NCI-H446 treated with DMSO at 0.1 percent for 48 hours (cell line): ENCODE measurements at regions not wholly inside any gene's neighbourhood (a gene's known extent, or its start where the extent isn't known, plus 50 kb on each side); places are given as distances from the start of the nearest gene placed in this dataset.

Experiments
- DNase-seq: peaks from one replicate; lab custom pipeline; 2025; lab: John Stamatoyannopoulos, UW

GRCh38 chr14:34040766-34041165 is 89.9 kb upstream of the EGLN3 start:
- no peak for DNase-seq

DNA sequence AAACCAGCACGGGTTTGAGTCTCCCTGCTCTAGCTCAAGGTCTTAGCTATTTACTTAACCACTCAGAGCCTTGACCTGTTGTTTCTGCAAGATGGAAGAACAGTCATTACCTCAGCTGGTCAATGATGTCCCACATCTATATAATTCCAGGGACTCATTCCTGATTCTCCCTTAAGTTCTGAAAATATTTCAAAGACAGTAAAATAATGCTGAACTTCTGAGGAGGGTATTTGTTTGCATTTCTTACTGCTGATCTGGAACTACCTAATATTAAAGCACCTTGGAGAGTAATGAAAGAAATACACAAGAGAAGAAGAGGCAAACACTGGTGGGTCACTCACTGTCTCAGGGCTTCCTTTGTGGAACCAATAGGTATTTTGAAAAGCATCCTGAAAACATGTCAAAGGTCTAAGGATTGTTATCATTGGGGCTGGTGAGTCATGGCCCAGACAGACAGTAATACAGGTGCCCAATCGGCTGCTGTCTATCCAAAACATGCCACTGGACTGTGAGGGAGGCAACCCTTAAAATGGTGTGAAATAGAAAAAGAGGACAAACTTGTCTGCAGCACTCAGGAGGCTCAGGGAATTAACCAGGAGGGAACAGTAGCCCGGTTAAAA is 88.7 kb upstream of the EGLN3 start:
- no peak for DNase-seq

DNA sequence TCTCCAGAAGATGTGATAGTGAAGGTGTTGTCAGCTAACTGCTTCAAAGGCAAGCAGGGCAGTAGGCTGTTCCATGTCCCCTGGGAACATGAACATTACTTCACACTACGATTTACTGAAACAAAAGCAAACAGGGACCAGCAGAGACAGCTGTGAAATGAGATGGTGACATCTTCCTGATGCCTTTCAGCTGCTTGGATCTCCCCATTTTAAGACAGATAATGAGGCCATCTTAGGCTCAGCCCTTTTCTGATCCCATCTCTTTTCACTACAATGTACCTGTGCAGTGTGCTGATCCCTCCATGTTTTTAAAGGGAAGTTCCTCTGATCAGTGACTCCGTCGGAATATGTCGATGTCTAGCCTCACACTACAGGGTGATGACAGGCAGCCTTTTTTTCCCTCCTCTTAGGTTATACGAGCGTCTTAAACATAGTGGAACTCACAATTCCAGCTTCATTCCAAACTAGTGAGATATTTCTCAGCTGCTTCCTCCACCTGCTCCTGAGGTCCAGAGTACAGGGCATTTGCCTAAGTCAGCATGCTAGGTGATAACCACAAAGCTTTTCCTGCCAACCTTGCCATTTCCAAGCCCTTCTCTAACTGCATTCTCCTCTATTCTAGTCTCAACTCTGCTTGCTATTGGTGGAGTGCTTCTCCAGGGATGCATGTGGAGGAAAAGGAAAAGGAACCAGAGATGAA is 87.6 kb upstream of the EGLN3 start:
- no peak for DNase-seq

GRCh38 chr14:34036319-34036766 is 85.5 kb upstream of the EGLN3 start:
- DNase-seq, result no peak

DNA sequence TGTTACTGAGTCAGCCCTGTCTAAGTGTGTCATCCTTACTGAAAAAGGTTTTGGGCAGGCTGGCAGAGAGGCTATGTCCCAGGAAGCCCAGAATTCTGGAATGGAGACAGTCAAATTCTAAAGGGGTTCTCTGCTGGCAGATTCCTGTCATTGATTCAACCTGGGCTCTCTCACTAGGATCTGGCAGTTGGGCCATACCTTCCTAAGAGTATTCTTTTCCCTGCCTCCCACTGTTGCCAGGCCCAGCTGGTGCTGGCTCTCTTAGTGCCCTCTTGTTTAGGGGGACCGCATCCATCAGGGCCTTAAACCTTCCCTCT is 85.0 kb upstream of the EGLN3 start:
- no peak for DNase-seq

- DNase-seq, result no peak
Observed at GRCh38 chr14:34035177-34035933, 84.5 kb upstream of the EGLN3 start.

GRCh38 chr14:34034447-34035176 is 83.7 kb upstream of the EGLN3 start:
- DNase-seq, result no peak

DNA sequence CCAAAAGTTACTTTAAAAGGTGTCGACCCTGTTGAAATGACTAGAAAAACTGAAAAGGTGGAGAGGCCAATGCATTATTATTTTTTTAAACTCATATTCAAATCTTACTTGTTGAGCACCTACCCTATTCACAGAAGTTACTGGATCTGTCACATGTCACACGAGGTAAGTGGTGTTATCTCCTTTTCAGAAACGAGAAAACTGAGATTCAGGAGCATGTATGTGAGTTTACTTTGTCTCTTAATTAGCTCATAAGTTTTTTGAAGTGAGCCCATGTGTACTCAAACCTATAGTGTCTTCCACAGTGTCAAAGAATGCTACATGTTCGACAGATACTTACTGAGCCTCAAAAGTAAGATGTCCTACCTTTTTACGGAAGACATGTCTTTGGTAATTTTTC is 81.8 kb upstream of the EGLN3 start:
- no peak for DNase-seq

- DNase-seq, result peak; percentile 45
Observed at GRCh38 chr14:34030864-34031263, 80.0 kb upstream of the EGLN3 start.

DNA sequence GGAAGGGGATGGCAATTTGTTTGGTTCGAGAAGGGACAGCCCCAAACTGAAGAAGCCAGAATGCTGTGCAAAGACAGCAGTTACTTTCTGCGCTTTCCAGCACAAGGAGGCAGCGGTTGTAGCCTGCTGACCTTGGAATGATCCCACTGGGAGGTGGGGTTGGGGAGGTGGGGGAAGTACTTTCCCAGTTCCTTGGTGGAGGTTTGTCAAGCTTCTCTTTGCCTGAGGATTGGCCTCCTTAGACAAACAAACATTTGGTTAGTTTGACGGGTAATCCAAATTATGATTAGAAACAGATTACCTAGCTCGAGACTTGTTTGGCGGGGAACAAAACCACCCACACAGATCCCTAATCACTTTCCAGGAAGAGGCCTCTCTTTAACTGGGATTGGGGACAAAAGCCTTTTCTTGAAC is 79.1 kb upstream of the EGLN3 start:
- DNase-seq, result no peak

DNA sequence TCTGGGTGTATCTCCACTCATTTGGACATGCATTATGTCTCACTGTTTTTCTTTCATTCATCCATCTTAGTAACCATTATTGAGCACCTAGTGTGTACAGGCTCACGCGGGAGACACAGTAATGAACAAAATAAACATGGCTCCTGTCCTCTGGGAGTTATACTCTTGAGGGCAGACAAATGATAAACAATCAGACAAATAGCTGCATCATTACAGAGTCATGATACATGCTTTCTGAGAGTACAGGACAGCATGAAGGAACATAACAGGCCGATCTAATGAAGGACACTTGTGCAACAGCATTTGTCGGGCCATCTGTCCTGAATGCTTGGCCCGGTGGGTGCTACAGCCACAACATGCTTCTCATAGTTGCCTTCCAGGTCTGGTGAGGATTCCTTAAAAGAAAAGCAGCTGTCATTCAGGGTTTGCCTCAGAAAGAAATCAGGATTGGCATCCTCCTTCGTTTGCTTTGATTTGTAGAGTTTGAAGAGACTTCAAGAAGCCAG is 77.2 kb upstream of the EGLN3 start:
- no peak for DNase-seq

DNA sequence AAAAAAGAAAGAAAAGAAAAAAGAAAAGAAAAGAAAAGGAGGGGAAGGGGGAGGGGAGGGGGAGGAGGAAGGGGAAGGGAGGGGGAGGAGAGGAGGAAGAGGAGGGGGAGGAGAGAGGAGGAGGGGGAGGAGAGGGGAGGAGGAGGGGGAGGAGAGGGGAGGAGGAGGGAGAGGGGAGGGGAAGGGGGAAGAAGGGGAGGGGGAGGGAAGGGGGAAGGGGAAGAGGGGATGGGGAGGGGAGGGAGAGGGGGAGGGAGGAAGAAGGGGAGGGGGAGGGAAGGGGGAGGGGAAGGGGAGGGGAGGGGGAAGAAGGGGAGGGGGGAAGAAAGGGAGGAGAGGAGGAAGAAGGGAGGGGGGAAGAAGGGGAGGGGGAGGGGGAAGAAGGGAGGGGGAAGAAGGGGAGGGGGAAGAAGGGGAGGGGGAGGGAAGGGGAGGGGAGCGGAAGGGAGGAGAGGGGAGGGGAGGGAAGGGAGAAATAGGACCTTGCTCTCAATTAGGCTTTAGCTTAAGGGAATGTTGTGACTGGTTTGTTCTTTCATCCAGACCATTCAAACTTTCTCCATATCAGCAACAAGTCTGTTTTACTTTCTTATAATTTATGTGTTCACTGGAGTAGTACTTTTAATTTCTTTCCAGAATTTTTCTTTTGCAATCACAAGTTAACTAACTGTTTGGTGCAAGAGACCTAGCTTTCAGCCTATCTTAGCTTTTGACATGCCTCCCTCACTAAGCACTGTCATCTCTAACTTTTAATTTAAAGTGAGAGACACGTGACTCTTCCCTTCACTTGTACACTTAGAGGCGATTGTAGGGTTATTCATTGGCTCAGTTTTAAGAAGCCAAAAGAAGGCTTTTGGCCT is 76.5 kb upstream of the EGLN3 start:
- no peak for DNase-seq

- no peak for DNase-seq
Observed at GRCh38 chr14:34025325-34026017, 74.6 kb upstream of the EGLN3 start.

- DNase-seq, result no peak
Observed at GRCh38 chr14:34024768-34025144, 73.9 kb upstream of the EGLN3 start.

GRCh38 chr14:34023824-34024767 is 73.2 kb upstream of the EGLN3 start:
- no peak for DNase-seq

GRCh38 chr14:34021096-34021495 is 70.2 kb upstream of the EGLN3 start:
- DNase-seq, result no peak

DNA sequence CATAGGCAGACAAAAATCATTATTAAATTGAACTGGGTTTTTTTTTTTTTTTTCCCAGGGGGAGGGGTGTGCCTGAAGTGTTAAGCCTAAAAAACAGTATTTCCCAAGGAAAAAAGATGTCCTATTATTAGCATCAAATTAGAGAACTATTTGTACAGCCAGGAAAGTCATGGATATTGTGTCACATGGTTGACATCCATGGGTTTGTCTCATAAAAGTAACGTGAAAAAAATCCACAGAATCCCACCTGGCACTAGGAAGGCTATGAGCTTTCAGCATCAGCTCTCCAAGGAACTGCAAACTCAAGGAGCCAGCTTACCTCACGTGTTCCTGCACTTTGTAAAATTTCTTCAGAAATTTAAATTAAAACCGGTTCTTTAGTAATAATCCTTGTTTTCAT is 69.1 kb upstream of the EGLN3 start:
- DNase-seq, result no peak

- DNase-seq, result no peak
Observed at GRCh38 chr14:34018564-34019244, 67.8 kb upstream of the EGLN3 start.

DNA sequence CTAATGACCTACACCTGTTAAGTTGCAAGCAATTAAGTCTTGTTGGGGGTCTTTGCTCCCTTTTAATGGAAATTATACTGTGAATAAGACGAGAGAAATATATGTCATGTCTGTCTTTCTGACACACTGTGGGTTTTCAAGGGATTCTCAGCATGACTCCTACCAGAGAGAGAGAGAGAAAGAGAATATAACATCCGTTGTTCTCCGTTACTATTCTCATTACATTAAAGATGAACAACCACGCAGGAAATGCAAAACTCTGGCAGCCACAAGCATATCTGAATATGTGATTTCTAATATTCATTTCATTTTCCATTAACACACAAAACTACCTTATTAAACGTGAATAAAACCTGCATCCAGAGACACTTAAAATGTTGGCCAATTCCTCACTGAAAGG is 67.3 kb upstream of the EGLN3 start:
- no peak for DNase-seq
